ENCODE measurements at regions not wholly inside any gene's neighbourhood (a gene's known extent, or its start where the extent isn't known, plus 50 kb on each side); places are given as distances from the start of the nearest gene placed in this dataset.

GRCh38 chr2:64400733-64401528, 53.0 kb upstream of the LGALSL start:
- TF ChIP-seq CTCF (IDR thresholded peaks at IDR 0.05; ENCODE audit: low read length, missing control alignments): no peak
- no peak overlapping the region for H3K4me3 ChIP-seq (replicated peaks; ENCODE audit: low read depth, low read length)
- no peak for DNase-seq (ENCODE audit: low read depth)

- H3K4me3 ChIP-seq (replicated peaks; ENCODE audit: low read depth, low read length): no peak overlapping the region
- no peak for TF ChIP-seq CTCF (IDR thresholded peaks at IDR 0.05; ENCODE audit: low read length, missing control alignments)
- no peak for DNase-seq (ENCODE audit: low read depth)
Observed at GRCh38 chr2:64401529-64401880, 52.5 kb upstream of the LGALSL start.

- no peak overlapping the region for H3K4me3 ChIP-seq (replicated peaks; ENCODE audit: low read depth, low read length)
- peak; percentile 65 for DNase-seq (ENCODE audit: low read depth)
- peak; percentile 13 for TF ChIP-seq CTCF (IDR thresholded peaks at IDR 0.05; ENCODE audit: low read length, missing control alignments)
Observed at GRCh38 chr2:64402876-64403275, 51.1 kb upstream of the LGALSL start.

- no peak overlapping the region for H3K4me3 ChIP-seq (replicated peaks; ENCODE audit: low read depth, low read length)
- no peak for DNase-seq (ENCODE audit: low read depth)
- TF ChIP-seq CTCF (IDR thresholded peaks at IDR 0.05; ENCODE audit: low read length, missing control alignments): no peak
Observed at GRCh38 chr2:64403426-64403825, 50.5 kb upstream of the LGALSL start.

GRCh38 chr2:64404002-64404731, 49.8 kb upstream of the LGALSL start:
- no peak for TF ChIP-seq CTCF (IDR thresholded peaks at IDR 0.05; ENCODE audit: low read length, missing control alignments)
- peak; percentile 99 for DNase-seq (ENCODE audit: low read depth)
- no peak overlapping the region for H3K4me3 ChIP-seq (replicated peaks; ENCODE audit: low read depth, low read length)

Measured in fibroblast of pulmonary artery (primary cell).